ENCODE measurements at regions not wholly inside any gene's neighbourhood (a gene's known extent, or its start where the extent isn't known, plus 50 kb on each side); places are given as distances from the start of the nearest gene placed in this dataset.

DNA sequence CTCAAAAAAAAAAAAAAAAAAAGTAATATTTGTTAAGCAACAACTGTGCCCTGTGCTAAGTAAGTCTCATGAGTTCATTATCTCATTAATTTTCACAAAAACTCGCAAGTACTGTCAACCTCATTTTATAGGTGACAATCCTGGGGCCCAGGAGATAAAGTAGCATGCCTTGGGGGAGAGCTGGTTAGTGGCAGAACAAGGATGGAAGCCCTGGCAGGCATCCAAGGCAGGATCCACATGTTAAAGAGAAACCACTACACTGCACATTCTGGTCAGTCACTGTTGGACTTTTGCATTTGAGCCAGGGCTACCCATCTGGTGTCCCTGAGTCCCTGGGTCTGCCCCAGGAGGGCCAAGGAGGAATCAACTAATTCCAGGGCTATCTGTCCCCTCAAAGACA, 54.6 kb downstream of the ZFP36L2 start:
- peak in 2 of 14 donors; percentile 11 to 21 for DNase-seq

DNA sequence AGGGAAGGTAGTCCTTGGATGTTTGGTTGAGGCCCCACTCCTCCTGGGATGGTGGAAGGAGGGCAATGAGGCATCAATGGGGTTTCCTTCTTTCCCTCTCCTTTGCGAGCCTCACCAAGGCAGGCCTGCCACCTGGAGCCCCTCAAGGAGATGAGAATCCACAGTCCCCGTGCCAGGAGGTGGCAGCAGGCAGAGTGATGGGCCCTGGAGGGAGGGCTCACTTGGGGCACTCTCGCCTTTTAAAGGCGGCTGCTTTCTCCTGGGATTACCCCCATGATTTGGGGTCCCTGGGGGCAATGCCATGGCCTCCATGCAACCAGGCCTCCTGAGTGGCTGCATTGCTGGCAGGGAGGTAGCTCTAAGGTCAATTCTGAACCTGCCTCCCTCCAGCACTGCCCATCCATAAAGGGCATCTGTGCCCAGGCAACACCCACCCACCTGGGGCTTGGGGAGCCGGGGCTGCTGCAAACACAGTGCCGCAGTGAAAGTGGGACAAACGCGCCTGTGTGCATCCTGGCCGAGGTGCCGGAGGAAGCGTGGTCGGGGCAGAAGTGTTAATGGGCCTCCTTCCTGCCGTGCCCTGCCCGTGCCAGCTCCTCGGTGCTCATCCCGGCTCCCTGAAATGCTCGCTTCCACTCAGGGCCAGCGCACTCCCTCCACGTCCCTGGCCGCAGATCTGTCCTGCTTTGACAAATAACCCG, 55.9 kb downstream of the ZFP36L2 start:
- no peak for DNase-seq

DNA sequence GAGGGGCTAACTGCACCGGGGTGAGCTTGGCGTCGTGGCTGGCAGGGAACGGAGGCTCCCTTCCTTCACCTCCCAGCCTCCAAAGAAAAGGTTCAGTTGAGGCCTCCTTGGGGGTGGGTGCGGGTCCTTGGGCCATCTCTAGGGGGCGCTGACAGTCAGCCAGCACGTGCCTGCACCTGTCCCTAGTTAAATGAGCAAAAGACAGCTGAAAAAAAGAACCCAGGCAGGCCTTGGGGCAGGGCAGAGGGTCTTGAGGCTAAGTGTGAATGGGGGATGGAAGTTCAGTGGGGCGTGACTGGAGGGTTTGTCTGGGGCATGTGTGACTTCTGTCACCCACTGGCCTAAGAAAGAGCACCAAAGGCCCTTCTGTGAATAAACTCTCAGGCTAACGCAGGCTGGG, 56.4 kb downstream of the ZFP36L2 start:
- DNase-seq: no peak

DNA sequence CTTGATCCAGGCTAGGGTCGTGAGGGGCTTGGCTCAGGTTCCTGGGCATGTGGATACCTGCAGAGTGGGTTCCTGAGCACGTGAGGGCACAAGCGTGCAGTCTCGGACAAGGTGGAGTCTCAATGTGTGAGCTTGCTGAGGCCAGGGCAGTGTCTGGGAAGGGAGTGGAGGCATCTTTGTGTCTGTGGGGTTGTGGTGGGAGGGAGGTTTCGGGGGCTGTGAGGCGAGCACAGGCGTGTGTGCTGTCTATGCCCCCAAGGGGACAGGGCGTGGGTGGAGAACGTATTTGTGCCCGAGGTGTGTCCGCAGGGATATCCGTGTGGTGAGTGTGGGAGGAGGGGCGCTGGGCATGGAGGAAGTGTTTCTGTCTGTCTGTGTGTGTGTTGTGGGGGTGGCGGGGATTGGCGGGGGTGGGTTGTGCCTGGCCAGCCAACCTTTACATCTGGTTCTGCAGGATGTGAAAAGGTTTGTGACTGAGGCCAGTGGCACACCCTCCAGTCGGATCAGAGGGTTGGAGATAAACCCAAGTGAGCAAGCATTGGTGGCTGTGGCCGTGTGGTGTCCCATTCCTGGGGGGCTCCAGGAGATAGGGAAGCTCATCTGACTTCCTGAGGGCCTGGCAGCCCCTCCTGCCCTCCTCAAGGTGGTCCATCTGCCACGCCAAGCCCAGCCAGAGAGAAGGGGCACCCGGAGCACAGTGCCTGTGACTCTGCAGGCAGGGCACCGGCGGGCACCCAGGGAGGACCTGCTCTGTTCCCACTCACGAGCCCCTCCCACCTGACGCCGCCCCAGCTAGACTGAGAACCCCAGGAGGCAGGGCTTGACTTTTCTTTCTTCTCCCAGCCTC, 57.1 kb downstream of the ZFP36L2 start:
- DNase-seq: peak in 1 of 14 donors; percentile 33

DNA sequence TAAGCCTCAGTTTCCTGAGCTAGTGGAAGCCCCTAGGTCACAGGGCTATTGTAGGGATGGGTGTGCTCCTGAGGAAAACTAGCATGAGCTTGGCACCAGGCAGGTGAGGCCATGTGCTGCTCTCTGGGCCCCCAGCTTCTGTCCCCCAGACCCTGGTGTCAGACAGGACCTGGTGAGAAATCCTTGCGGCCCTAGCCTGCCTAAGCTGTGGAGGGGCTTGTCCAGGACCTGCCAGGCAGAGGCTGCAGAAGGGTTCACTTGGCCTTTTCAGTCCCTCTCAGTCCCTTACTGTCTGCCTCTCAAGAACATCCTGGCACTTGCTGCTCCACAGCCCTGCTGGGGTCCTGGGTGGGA, 58.4 kb downstream of the ZFP36L2 start:
- DNase-seq: no peak

DNA sequence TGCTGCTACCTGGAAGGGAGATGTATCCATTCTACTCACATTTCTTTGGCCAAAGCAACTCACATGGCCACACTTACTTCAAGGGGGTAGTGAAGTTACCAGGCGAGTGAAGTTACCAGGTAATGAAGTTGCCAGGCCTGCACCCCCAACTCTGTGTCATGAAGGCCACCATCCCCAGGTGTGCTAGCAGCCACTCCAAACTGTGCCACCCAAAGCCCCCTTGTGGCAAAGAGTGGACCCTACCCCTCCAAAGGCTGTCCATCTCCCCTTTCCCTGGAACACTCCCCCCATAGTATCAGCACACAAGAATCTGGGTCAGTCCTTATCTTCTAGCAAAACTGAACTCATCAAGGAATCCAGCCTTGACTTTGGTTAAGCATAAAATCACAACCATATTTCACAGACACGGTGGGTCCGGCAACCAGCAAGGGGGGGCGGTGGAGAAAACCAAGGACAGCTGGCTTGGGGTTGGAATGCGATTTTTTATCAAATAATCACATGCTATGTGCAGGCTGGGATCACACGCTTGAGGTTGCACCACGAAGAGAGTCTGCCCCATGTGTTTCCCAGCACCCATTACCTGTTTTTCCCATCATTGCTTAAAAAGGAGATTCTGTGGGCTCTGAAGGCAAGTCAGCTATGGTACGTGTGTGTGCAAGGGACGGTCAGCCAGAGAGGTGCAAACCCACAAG, 60.9 kb downstream of the ZFP36L2 start:
- DNase-seq: no peak

DNA sequence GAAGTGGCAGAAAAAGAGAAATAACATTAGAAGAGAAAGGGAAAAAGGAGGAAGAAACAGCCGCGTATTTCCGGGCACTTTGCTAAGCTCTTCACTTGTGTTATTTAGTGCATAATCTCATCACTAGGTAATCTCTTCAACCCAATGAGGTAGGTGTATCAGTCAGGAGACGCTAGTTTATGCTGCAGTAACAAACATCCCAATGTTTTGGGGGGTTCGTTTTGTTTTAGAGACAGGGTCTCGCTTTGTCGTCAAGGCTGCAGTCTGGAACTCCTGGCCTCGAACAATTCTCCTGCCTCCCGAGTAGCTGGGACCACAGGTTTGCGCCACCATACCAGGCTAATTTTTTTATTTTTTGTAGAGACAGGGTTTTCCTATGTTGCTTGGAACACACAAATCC, 61.7 kb downstream of the ZFP36L2 start:
- DNase-seq: no peak

DNA sequence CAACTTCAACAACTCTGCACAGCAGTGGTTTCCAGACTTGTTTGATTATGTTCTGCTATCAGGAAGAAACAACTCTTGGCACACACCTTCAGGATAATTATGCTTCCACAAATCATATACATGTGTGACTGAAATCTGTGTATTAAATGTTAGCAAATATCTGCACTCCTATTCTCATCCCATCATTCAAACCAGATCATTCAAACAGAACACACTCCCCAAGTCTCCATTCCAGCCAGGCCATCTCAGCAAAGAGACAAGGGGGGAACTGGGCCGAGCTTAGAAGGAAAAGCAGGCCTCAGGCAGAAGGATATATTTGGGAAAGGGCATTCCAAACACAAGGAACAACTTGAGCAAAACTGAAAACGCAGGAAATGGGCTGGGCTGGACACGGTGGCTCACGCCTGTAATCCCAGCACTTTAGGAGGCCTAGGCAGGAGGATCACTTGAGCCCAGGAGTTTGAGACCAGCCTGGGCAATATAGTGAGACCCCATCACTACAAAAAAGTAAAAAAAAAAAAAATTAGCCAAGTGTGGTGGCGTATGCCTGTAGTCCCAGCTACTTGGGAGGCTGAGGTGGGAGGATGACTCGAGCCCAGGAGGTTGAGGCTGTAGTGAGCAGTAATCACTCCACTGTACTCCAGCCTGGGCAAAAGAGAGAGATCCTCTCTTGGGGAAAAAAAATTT, 62.7 kb downstream of the ZFP36L2 start:
- DNase-seq: no peak

DNA sequence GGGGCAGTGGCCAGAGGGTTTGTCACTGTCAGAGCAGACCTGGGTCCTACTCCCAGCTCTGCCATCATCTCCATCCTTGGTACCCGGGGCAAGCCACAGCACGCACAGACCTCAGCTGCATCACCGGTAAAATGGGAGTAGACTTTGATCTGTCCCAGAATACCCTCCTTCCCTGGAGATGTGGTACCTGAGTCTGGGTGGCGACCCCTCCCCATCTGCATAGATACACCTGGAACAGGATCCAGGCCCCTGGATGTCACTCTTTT, 64.0 kb downstream of the ZFP36L2 start:
- DNase-seq: no peak

DNA sequence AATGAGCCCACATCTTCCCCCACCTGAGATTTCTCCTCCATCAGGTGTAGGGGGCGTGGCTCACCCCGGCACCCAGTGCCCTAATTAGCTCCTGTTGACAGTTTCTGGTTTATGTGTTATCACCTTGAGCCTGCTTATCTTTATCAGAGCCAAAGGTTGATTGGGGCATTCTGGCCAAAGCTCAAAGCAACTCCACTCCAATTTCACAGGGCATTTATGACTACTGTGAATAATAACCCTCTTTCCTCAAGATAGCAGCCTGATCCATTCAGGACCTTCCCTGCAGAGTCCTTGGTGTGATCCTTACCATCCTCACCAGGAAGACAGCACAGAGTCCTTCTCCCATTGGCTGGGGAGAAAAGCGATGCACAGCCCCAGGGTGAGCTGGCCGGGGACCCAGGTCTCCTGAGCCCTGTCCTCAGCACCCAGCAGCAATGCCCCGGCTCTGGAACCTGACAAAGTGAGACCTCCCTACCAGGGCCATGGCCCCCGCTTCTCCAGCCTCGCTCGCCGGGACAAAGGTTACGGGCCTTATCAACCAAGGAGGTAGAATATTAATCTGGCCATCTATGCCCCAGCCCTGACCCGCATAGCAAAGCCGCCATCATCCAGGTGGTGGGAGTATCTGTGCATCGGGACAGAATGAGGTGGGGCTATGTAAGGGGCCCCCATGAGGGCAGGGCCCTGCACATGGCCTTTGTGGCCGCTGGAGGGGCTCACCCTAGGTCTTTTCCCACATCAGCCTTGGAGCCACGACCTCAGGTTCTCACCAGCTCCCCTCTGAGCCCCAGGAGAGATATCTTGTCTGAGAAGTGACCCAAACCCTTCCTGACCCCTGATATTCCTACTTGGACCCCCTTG, 64.5 kb downstream of the ZFP36L2 start:
- no peak for DNase-seq

DNA sequence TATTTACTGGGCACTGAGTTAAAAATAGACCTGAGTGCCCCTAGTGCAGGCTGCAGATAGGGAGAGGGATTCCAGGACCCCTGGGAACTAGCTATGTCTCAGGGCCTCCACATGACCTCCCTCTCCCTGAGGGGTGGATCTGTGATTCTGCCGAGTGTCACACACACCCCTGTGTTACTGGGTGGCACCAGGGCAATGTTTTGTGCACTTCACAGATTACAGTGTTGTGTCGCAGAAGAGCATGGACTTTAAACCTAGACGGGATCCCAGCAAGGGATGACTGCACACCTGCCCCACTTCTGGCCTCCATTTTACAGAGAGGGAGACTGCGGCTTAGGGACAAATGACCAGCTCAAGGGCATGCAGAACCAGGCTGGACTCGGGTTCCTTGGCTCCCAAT, 65.6 kb downstream of the ZFP36L2 start:
- no peak for DNase-seq

DNA sequence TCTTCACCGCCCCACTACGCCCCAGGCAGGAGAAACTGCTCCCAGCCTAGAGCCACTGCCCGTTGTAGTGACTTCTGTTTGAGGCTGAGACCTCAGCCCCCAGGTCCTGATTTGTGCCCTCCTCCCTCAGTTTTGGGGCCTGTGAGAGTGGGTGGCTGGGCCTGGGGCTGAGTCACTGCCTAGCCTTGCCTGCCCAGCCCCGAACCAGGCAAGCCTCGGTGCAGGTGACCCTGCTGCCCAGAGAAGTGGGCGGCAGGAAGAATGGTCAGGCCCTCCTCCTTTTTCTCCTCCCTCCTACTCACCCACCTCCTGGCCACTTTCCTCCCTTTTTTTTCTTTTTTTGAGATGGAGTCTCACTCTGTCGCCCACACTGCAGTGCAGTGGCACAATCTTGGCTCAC, 66.6 kb downstream of the ZFP36L2 start:
- no peak for DNase-seq

DNA sequence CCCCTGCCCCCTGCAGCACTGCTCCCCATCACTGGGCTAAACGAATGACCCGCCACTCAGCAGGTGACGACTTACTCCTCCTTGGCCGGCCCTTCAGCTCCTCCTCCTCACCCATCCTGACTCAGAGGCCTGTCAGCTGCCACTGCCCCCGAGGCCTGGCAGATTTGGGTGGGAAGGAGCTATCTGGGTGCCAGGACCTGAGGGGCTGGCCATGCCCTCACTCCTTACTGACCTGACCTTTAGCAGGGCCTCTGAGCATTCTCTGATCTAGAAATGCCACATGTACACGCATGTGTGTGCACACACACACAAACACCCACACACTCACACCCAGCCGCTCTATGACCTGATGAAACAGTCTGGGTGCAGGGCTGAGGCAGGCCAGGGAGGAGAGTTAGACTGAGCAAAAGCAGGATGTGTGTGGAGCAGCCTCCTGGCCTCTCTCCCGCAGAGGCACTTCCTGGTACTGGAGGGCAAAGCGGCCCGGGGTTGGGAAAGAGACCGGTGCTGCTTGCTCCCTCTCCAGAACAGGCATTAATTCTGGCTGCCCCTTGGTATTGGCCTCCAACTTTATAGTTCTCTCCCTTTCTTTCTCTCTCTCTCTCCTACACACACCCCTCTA, 68.0 kb downstream of the ZFP36L2 start:
- peak in 6 of 14 donors; percentile 20 to 69 (median 64) for DNase-seq

DNA sequence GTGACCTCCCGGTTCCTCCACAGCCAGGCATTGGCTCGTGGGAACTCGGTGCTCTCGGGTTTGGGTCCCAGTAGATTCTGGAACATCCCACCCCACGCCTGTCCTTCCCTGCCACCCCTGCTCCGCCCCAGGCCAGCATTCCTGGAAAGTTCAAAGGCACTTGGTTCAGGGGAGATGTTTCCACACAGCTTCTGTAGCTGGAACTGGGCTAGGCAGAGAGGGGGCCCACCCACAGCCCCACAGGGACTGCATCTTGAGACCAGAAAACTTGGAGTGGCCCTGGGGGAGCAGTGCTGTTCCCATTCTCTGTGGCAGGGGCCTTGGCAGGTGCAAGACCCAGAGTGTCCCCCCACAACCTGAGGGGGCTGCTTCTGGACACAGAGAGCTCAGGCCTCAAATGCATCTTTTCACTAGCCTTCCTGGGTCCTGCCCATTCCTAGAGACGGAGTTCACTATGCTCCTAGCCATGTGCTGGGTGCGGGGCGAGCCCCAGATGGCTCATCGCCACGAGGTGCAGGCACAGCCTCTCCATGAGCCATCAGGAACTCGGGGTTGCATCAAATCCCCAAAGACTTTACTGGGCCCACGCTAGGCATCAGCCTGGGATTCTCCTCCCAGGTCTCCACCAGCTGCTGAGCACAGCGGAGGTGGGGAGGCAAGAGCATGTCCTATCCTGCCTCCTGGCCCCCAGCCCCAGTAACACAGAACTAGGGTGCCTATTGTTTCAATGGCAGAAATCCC, 68.7 kb downstream of the ZFP36L2 start:
- DNase-seq: no peak

DNA sequence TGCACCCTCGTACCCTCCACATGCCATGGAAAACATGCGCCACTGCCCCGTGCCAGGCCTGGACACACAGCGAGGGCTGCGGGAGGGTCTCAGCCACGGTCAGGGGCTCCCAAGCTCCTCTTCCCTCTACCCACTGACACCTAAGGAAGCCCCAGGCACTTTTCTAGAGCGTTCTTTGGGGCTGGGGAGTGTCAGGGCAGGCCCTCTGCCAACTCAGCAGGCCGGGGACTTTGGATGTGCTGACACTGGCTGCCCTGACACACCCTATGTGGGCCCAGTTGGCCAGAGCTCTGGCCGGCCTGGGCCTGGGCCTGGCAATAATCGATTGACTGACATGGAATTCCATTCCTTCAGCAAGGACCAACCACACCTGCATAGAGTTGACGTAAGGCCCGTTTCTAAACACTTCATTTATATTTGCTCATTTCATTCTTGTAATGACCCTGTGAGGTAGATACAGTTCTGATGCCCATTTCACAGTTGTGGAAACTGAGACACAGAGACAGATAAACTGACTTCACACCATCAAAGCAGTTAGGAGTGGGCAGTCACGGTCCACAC, 70.5 kb downstream of the ZFP36L2 start:
- DNase-seq: no peak

DNA sequence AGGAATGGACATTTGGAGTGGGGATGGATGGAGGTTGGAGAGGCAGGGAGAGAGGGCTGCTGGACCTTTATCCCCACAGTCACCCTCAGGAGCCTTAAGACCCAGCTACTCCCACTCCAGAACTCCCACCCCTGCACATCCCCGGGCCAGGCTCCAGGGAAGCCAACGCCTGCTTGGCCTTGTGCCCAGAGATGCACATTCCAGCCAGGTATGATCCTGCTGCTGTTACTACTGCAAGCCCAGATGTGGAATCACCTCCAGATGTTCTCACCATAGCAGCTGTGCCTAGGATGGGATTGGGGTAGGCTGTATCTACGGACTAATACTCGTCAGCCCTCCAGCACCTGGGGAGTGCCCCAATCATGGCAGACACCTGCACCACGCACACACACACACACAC, 71.7 kb downstream of the ZFP36L2 start:
- DNase-seq: no peak

DNA sequence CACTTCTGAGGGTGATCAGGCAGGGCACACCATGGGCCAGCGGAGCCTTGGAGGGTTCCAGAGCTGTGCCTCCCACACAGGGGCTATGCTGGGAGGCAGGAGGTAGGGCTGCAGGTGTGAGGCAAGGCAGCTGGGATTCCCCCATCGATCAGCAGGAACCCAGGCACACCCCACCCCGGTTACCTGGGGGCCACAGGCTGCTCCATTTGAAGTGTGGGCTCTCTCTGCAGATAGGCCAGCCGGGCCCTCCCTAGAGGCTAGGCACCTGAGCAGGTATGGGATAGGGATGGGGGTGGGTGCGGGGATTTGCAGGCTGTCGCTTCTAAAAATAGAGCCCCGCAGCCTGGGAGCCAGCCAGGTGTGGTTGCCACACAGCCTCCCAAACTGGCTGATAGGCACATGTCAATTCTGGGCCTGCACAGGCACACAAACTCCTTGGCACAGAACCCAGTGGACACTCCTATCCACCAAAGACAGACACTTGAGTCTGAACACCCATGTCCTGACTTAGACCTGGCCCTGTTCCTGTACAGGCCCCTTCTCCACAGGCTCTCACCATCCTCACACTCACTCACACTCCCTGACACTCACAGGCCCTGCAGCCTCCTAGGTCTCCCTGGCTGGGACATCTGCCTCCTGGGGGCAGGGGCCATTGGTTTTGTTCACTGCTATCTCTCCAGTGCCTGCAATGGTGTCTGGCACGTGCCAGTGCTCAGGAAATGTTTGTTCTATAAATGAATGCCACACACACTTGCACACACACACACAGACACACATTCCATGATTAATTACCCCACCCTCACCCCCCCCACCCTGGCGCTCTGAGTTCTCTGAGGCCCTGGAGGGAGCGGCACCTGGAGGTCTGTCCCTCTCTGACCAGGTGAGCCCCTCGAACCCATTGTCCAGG, 73.4 kb downstream of the ZFP36L2 start:
- DNase-seq: no peak

DNA sequence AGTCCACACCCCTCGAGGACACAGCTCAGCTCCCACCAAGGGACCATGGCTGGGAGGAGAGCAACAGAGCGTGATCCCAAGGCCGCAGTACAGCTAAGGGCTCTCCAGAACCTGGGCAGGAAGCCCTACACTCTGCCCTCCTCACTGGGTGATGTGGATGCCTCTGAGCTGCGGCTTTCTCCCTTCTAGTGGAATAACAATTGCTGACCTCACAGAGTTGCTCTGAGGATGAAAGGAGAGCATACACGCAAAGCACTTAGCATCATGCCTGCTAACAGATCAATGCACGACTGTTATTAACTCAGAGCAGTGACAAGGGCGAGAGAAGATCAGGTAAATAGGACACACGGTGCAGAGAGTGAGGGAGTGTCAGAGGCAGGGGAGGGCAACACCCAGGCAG, 74.2 kb downstream of the ZFP36L2 start:
- DNase-seq: no peak

DNA sequence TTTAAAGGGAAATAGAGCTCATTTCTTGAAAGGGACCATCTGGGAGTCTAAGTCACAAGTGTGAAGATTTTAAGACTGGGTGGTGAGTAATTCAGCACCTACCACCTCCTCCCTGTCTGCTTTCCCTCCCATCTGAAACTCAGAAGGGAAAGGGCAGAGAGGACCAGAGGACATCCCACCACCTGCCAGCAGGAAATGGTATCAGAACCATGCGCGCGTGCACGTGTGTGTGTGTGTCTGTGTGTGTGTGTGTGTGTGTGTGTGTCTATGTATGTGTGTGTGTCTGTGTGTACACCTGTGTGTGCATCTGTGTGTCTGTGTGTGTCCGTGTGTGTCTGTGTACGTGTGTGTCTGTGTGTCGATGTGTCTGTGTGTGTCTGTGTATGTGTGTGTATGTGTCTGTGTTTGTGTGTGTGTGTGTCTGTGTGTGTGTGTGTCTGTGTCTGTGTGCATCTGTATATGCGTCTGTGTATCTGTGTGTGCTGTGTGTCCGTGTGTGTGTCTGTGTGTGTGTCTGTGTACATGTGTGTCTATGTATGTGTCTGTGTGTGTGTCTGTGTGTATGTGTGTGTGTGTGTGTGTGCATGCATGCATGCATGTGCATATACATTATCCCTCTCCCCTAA, 76.8 kb downstream of the ZFP36L2 start:
- no peak for DNase-seq
